Right lobe of liver (tissue), 4 donors: ENCODE measurements at regions not wholly inside any gene's neighbourhood (a gene's known extent, or its start where the extent isn't known, plus 50 kb on each side); places are given as distances from the start of the nearest gene placed in this dataset.

Experiments
- CTCF ChIP-seq, 4 donors: fragments of 200-600 bp in 3 of 4; fragments of 450-650 bp in 1 of 4; IDR thresholded peaks; one replicate each; pipeline versions ENCODE4 v1.5.1 to v1.8.0; 2016 to 2022; ENCODE audit warnings: antibody characterized with exemption in 4 of 4, mild to moderate bottlenecking in 2 of 4
- POLR2A ChIP-seq: fragments of 450-650 bp; IDR thresholded peaks from one replicate; pipeline ENCODE4 v1.6.1; 2017; ENCODE audit warnings: antibody characterized with exemption, mild to moderate bottlenecking
- donor health status: DM: no; HTN: no; CAD: no.
- donor health status: DM: no; HTN: no; CAD: no.
- donor health status: DM: no; HTN: yes; CAD: no.

GRCh38 chr18:64693766-64694165 lies 544.9 kb upstream of the LINC00305 start:
- no peak for TF ChIP-seq CTCF (IDR thresholded peaks at IDR 0.05)
- TF ChIP-seq POLR2A, result no peak
